ENCODE measurements at regions not wholly inside any gene's neighbourhood (a gene's known extent, or its start where the extent isn't known, plus 50 kb on each side); places are given as distances from the start of the nearest gene placed in this dataset.

DNA sequence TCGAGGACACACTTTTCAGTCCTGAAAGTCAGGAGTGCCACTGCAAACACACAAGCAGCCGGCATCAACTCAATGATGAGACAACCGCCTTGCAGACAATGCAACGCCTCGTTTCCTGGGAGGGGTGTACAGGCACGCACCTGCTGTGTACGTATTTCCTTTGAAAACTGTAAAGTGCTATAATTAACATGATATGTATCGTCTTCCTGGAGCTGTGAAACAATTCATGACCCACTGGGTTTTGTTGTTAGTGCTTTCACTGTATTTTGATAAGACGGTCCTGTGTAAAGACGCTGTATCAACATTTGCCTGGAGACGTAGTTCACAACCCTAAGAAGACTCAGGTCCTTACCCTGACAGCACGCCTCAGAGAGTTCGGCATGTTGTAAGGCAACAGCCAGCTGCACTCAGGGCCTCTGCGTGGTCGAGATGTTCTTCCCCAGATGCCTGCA, 105.7 kb upstream of the ANO1 start:
- intact Hi-C loops (cut with micrococcal nuclease; ENCODE audit: unreplicated experiment), result no loop called here
- RAD21 ChIA-PET (ENCODE audit: unreplicated experiment), result no interaction called here

More for the DNA sequence above, 105.7 kb upstream of the ANO1 start:
- Histone ChIP-seq H3K79me2 (ENCODE audit: control insufficient read depth, insufficient read depth, low read length) (no peaks in the 10 kb centered on the region), H3K27me3 (replicated peaks in 1 of 2; ENCODE audit: control insufficient read depth in 2 of 2, insufficient read depth in 2 of 2, low read length in 1 of 2) (no peaks in the 10 kb centered on the region; a peak in 1 of 4 replicates), H3K4me3 (no peak overlapping the region), H3K9me3 (replicated peaks; ENCODE audit: control insufficient read depth, insufficient read depth, low read length) (no peaks in the 10 kb centered on the region), H3K4me2 (ENCODE audit: control insufficient read depth, insufficient read depth) (peak overlapping the region; percentile 13; the same call in 1 of the 2 replicates), H3K36me3 (ENCODE audit: control insufficient read depth in 2 of 2, insufficient read depth in 2 of 2, low read length in 1 of 2) (no peaks in the 10 kb centered on the region), H3K4me1 (ENCODE audit: control insufficient read depth, insufficient read depth, low read length) (peaks cover 7% of the 10 kb centered on the region), H4K20me1 (ENCODE audit: control insufficient read depth, insufficient read depth) (no peaks in the 10 kb centered on the region), H3K9ac (ENCODE audit: control insufficient read depth, insufficient read depth, low read length) (no peak overlapping the region), H3K27ac (ENCODE audit: control insufficient read depth, insufficient read depth) (0 out of 2 replicates have a peak overlapping the region, but pooled peaks have one; percentile 25), H2AFZ (ENCODE audit: control insufficient read depth, low read depth, low read length) (peak overlapping the region; percentile 72)
- CTCF ChIA-PET, result no interaction called here
- WGBS (ENCODE audit: insufficient coverage, insufficient replicate concordance, low lambda C conversion rate, missing lambda C conversion rate), result 31% methylated on average over 15 of the region's 15 CpGs
- DNase-seq (ENCODE audit: low read depth, low spot score) (no peak), ATAC-seq (no peak), FAIRE-seq (peak; percentile 61)
- in situ Hi-C loops (cut with MboI), result no loop called here
- no peak for TF ChIP-seq TCF3 (IDR thresholded peaks at IDR 0.05; ENCODE audit: borderline replicate concordance, insufficient read depth, low read depth, low read length)
- TF ChIP-seq, protein P1, sequence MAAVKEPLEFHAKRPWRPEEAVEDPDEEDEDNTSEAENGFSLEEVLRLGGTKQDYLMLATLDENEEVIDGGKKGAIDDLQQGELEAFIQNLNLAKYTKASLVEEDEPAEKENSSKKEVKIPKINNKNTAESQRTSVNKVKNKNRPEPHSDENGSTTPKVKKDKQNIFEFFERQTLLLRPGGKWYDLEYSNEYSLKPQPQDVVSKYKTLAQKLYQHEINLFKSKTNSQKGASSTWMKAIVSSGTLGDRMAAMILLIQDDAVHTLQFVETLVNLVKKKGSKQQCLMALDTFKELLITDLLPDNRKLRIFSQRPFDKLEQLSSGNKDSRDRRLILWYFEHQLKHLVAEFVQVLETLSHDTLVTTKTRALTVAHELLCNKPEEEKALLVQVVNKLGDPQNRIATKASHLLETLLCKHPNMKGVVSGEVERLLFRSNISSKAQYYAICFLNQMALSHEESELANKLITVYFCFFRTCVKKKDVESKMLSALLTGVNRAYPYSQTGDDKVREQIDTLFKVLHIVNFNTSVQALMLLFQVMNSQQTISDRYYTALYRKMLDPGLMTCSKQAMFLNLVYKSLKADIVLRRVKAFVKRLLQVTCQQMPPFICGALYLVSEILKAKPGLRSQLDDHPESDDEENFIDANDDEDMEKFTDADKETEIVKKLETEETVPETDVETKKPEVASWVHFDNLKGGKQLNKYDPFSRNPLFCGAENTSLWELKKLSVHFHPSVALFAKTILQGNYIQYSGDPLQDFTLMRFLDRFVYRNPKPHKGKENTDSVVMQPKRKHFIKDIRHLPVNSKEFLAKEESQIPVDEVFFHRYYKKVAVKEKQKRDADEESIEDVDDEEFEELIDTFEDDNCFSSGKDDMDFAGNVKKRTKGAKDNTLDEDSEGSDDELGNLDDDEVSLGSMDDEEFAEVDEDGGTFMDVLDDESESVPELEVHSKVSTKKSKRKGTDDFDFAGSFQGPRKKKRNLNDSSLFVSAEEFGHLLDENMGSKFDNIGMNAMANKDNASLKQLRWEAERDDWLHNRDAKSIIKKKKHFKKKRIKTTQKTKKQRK (IDR thresholded peaks at IDR 0.05; ENCODE audit: low read depth, low read length), result no peak
- TF ChIP-seq NKRF (conservative IDR thresholded peaks at IDR 0.05), result no peak
- no peak for TF ChIP-seq ETV6 (conservative IDR thresholded peaks at IDR 0.05 in 1 of 2, IDR thresholded peaks at IDR 0.05 in 1 of 2; ENCODE audit: borderline replicate concordance in 1 of 2, low read depth in 1 of 2)
- no peak for TF ChIP-seq BMI1 (IDR thresholded peaks at IDR 0.05; ENCODE audit: borderline replicate concordance)
- TF ChIP-seq SREBF1 (IDR thresholded peaks at IDR 0.05; ENCODE audit: low read length), result no peak
- no peak for TF ChIP-seq POLR2A (IDR thresholded peaks at IDR 0.05; ENCODE audit: low read depth, low read length)
- no peak for TF ChIP-seq NBN (IDR thresholded peaks at IDR 0.05)
- TF ChIP-seq ZNF622 (IDR thresholded peaks at IDR 0.05), result no peak
- TF ChIP-seq ZNF24 (IDR thresholded peaks at IDR 0.05), result no peak
- TF ChIP-seq IKZF1 (conservative IDR thresholded peaks at IDR 0.05), result no peak
- TF ChIP-seq MYB (IDR thresholded peaks at IDR 0.05; ENCODE audit: borderline replicate concordance, low read depth, low read length), result no peak
- TF ChIP-seq IKZF2 (IDR thresholded peaks at IDR 0.05), result no peak
- SMC1A ChIA-PET (ENCODE audit: uncharacterized antibody, unreplicated experiment), result no interaction called here
- POLR2A ChIA-PET, result no interaction called here
- BruUV-seq (replicated peaks), result no TSS peak

Measured in GM12878 (cell line).